ENCODE measurements at regions not wholly inside any gene's neighbourhood (a gene's known extent, or its start where the extent isn't known, plus 50 kb on each side); places are given as distances from the start of the nearest gene placed in this dataset.

GRCh38 chr16:77057161-77057774, 133.7 kb upstream of the MON1B start:
- TF ChIP-seq POLR2AphosphoS5 (IDR thresholded peaks at IDR 0.05; ENCODE audit: low read depth, low read length) (no peak), TAF1 (IDR thresholded peaks at IDR 0.05; ENCODE audit: borderline replicate concordance, insufficient read depth, low read length) (no peak), FOXP2 (optimal IDR thresholded peaks at IDR 0.05; ENCODE audit: borderline replicate concordance, extremely low read depth, extremely low read length, insufficient read depth) (no peak), REST (IDR thresholded peaks at IDR 0.05; ENCODE audit: insufficient read depth in 1 of 2, low read depth in 2 of 2, low read length in 2 of 2) (no peak)

- no peak for TF ChIP-seq POLR2AphosphoS5 (IDR thresholded peaks at IDR 0.05; ENCODE audit: low read depth, low read length)
- no peak for TF ChIP-seq TAF1 (IDR thresholded peaks at IDR 0.05; ENCODE audit: borderline replicate concordance, insufficient read depth, low read length)
- TF ChIP-seq REST (IDR thresholded peaks at IDR 0.05; ENCODE audit: insufficient read depth in 1 of 2, low read depth in 2 of 2, low read length in 2 of 2), result no peak
- no peak for TF ChIP-seq SIN3A (IDR thresholded peaks at IDR 0.05; ENCODE audit: borderline replicate concordance, insufficient read depth, low read length)
- TF ChIP-seq FOXP2 (optimal IDR thresholded peaks at IDR 0.05; ENCODE audit: borderline replicate concordance, extremely low read depth, extremely low read length, insufficient read depth), result no peak
These were observed 131.5 kb upstream of the MON1B start for GRCh38 chr16:77059446-77059845.

GRCh38 chr16:77060614-77061013, 130.4 kb upstream of the MON1B start:
- TF ChIP-seq TAF1 (IDR thresholded peaks at IDR 0.05; ENCODE audit: borderline replicate concordance, insufficient read depth, low read length) (no peak), POLR2AphosphoS5 (IDR thresholded peaks at IDR 0.05; ENCODE audit: low read depth, low read length) (no peak), SIN3A (IDR thresholded peaks at IDR 0.05; ENCODE audit: borderline replicate concordance, insufficient read depth, low read length) (no peak), FOXP2 (optimal IDR thresholded peaks at IDR 0.05; ENCODE audit: borderline replicate concordance, extremely low read depth, extremely low read length, insufficient read depth) (no peak), REST (IDR thresholded peaks at IDR 0.05; ENCODE audit: insufficient read depth in 1 of 2, low read depth in 2 of 2, low read length in 2 of 2) (no peak)

GRCh38 chr16:77062878-77063675, 127.9 kb upstream of the MON1B start:
- no peak for TF ChIP-seq FOXP2 (optimal IDR thresholded peaks at IDR 0.05; ENCODE audit: borderline replicate concordance, extremely low read depth, extremely low read length, insufficient read depth)
- TF ChIP-seq TAF1 (IDR thresholded peaks at IDR 0.05; ENCODE audit: borderline replicate concordance, insufficient read depth, low read length), result no peak
- no peak for TF ChIP-seq SIN3A (IDR thresholded peaks at IDR 0.05; ENCODE audit: borderline replicate concordance, insufficient read depth, low read length)
- TF ChIP-seq POLR2AphosphoS5 (IDR thresholded peaks at IDR 0.05; ENCODE audit: low read depth, low read length), result no peak
- TF ChIP-seq REST (IDR thresholded peaks at IDR 0.05; ENCODE audit: insufficient read depth in 1 of 2, low read depth in 2 of 2, low read length in 2 of 2), result no peak
